HG02623 (cell line): ENCODE measurements at regions not wholly inside any gene's neighbourhood (a gene's known extent, or its start where the extent isn't known, plus 50 kb on each side); places are given as distances from the start of the nearest gene placed in this dataset.

Source experiments
- ATAC-seq: cut with Tn5 transposase; IDR thresholded peaks from one replicate; pipeline ENCODE4 v1.9.1; 2021; ENCODE audit warnings: moderate library complexity; ENCODE audit not compliant: unreplicated experiment

DNA sequence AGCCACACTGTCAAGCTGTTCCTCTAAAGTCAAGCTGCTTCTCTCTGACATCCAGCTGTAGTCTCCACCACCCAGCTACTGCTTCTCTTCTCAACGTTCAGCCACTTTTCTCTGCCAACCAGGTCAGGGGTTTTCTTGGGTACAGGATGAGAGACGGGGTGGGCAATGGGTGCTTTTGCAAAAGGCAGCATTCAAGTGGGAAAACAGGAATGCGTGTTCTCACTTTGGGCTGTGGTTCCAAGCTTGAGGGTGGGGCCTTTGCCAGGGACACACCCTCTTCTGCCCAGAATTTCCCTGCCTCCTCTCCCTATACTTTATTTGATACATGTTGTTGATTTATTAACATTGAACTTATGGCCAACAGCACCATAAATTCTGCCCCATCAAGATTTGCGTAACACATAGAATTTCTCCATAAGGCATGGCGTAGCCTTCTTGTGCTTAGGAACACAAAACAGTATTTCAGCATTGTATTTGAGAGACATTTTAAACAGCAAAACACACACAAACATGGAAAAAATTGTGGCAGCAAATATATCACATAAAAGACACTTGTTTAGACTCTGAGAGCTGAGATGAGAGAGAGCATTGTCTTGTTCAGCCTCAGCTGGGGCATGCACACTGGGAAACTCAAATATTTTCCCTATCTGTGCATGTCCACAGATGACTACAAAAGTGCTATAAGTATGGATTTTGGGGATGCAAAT lies 392.8 kb downstream of the SLITRK6 start:
- ATAC-seq: no peak

DNA sequence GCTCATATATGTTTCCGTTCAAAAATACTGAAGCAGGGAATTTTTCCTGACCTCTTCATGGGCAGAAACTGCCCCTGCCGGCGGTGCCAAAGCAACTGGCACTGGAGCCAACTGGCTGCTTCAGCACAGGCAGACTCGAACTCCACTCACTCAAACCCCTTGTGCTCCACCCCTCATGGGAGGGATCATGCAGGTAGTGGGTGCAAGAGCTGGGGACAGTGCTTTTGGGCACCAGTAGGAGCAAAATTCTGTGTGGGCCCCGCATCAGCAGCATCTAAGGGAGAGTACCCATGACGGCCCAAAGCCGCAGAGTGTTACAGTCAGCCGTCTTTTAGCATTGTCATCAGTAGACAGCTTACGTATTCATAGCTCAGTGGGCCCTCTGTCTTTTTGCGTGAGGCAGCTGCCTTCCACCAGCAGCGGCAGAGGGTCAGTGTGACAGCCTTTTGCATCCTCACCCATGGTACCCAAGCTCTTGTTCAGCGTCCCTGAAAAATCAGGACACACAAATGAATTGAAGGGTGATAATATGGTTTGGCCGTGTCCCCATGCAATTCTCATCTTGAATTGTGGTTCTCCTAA lies 393.8 kb downstream of the SLITRK6 start:
- ATAC-seq: no peak

- no peak for ATAC-seq
Measured at GRCh38 chr13:85386424-85386823, 412.8 kb downstream of the SLITRK6 start.

DNA sequence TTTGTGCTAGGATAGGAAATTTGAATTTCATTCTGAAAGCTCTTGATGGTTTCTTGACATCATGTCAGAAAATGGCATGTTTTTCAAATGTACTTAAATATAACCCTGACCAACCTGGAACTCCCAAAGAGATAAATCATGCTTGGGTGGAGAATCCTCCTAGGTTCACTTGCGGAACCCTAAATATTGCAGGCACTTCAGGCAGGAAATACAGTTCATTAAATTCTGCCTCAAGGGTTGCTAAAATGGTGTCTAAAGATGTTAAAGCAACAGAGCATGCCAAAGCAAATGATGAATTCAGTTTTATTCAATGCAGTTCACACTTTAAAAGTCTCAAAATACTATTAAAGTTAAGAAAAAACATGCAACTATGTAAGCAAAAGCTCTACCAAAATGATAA lies 415.9 kb downstream of the SLITRK6 start:
- no peak for ATAC-seq

DNA sequence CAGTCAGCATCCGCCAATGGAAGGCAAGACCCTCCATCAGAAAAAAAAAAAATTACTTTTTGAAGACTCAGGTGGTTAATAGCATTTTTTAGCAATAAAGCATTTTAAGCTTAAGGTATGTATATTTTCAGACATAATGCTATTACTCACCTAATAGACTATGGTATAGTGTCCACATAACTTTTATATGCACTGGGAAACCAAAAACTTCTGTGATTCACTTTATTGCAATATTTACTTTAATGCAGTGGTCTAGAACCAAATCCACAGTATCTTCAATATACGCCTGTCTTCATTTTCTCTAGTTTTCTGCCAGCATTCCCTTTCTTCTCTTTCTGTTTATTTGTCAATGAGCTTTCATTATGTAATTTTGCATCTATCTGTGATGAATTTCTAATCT lies 418.1 kb downstream of the SLITRK6 start:
- ATAC-seq: no peak

DNA sequence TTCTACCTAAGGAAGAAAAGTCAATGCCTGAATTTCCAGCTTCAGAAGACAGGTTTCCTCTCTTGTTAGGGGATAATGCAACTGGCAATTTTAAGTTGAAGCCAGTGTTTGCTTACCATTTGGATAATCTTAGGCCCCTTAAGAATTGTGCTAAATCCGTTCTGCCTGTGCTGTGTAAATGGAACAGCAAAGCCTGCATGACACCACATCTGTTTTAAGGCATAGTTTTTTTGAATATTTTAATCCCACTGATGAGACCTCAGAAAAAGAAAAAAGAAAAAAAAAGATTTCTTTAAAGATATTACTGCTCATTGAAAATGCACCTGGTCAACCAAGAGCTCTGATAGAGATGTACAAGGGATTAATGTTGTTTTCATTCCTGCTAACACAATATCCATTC lies 419.2 kb downstream of the SLITRK6 start:
- ATAC-seq: no peak

GRCh38 chr13:85379433-85379832 lies 419.8 kb downstream of the SLITRK6 start:
- no peak for ATAC-seq

- ATAC-seq: no peak
Measured at GRCh38 chr13:85377783-85378182, 421.4 kb downstream of the SLITRK6 start.

DNA sequence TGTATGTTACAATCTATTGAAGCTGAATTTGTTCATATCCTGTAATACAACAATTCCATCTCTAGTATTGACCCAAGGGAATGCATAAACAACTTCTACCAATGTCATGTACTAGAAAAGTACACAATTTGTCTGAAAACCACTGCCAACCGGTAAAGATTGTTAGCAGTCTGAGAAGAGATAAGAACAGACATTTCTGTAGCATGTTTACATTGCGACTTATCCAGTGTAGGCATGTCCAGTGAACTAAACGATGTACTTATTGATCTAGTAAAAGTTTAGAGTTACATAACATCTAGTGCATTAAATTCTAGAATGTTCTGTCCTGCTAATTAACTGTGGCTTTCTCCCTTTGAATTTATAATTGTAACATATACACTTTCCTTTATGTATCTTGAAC lies 425.9 kb downstream of the SLITRK6 start:
- no peak for ATAC-seq

DNA sequence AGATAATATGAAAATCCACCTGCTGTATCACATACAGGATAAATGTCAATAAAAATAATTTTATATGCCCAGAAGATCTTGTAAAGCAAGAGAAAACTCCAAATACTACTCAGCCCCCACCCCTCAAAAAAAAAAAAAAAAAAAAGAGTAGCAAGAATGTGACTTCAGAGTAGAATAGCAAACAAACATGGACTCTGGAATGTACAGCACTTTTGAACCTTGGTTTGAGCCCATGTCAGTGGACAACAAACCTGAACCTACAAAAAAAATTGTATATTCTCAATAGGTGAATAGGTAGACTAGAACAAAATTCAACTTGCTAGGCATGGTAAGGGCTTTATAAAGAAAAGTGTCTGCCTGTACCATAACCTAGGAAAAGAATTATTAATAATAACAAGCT lies 428.0 kb downstream of the SLITRK6 start:
- no peak for ATAC-seq

DNA sequence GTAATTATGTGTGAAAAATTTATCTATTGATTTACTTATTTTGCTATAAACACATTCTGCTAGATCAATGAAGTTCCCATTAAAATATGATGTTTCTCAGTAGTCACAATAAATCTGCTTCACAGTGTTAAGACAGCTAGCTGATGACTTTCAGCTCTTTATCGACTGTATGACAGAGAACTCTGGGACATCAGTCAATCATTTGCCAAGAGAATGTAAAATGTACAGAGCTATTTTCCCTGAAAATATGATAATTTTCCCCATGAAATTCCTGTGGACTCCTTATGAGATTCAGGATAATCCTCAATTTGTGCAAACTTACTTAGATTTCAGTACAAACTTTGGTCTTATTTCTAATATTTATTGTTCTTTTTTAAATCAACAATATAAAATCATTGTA lies 430.5 kb downstream of the SLITRK6 start:
- ATAC-seq: no peak

- no peak for ATAC-seq
Measured at GRCh38 chr13:85367887-85368286, 431.3 kb downstream of the SLITRK6 start.

DNA sequence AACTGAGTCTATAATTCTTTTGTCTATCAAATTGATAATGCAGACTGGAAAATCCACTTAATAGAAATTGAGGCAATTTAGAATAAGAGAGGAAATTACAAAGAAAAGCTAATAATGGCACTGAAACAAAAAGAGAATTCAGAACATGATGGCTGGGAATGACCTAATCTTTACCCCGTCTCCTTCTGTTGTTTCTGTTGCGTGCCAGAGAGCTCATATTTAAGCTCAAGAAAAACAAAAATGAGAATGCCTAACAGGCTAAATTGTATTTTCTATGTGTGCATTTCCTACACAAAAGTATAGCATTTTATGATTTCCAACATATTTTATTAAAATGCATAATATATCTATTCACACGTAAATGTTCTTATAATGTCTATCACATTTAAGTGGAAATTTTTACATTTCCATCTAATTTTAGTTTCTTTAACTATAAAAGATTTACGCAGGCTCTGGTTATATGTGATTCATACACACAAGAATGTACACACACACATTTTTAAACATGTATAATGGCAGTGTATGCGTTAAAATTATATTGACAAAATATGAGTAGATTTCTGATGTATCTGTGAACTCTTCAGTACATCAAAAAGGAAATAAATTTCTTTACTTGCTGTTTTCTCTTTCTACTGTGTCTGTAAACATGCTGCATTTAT lies 432.3 kb downstream of the SLITRK6 start:
- ATAC-seq: no peak

GRCh38 chr13:85363504-85363903 lies 435.7 kb downstream of the SLITRK6 start:
- ATAC-seq: no peak

DNA sequence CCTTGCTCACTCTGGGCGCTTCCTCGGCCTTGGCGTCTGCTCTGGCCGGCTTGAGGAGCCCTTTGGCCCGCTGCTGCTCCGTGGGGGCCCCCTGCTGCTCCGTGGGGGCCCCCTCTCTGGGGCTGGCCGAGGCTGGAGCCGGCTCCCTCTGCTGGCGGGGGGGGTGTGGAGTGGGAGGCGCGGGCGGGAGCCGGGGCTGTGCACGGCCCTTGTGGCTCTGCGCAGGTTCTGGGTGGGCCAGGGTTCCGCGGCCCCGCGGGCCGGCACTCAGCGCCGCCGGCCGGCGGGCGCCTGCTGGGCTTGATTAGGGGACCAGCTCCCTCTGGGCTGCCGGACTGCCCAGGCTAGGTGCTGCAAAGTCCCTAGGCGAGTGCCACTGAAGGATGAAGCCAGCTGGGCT lies 436.2 kb downstream of the SLITRK6 start:
- ATAC-seq: no peak

DNA sequence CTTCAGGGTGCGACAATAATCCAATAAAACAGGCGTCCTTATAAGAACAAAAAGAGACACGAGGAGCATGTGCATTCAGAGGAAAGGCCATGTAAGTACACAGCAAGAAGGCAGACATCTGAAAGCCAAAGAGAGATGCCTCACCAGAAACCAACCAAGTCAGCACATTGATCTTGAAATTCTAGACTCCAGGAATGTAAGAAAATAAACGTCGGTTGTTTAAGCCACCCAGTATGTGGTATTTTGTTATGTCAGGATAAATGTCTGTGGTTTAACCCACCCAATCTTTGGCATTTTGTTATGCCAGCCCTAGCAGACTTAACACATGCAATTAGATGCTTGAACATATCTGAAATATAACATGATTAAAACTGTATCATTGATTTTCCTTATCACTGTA lies 452.0 kb downstream of the SLITRK6 start:
- no peak for ATAC-seq

DNA sequence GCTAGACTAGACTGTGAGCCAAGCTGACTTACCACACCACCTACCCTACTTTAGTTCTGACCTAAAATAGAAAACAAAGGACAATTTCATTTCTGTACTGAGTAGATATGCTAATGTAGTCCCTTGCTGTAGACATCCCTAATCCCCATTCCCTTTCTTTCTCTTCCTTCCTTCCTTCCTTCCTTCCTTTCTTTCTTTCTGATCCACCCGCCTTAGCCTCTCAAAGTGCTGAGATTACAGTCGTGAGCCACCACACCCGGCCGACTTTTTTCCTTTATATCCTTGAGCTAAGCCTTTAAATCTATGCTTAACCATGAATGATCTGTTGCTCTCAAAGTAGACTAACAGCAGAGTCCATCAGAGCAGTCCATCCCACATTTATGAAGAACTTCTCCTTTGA lies 465.0 kb downstream of the SLITRK6 start:
- no peak for ATAC-seq

GRCh38 chr13:85333506-85334020 lies 465.7 kb downstream of the SLITRK6 start:
- ATAC-seq: no peak

GRCh38 chr13:85332615-85333014 lies 466.6 kb downstream of the SLITRK6 start:
- no peak for ATAC-seq

DNA sequence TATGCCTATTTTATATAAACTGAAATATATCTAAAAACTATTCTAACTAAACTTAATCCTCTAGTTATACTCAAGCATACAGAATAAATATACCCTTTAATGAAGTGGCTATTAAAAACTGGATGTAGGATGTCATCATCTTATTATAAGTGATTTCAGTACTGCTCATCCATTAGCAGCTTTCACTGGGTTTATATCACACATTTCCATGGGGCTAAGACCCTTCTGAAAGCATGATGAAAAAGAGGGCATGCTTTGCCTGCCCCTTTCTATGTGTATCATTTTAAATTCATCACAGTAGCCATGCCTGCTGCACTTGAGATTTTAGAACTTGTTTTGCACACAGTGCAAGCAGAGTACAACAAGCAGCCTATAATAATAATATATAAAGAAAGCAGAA lies 477.5 kb downstream of the SLITRK6 start:
- ATAC-seq: no peak

- no peak for ATAC-seq
Measured at GRCh38 chr13:85317781-85318180, 481.4 kb downstream of the SLITRK6 start.

GRCh38 chr13:85316506-85317025 lies 482.7 kb downstream of the SLITRK6 start:
- ATAC-seq: no peak
